A549 (cell line): ENCODE measurements at regions not wholly inside any gene's neighbourhood (a gene's known extent, or its start where the extent isn't known, plus 50 kb on each side); places are given as distances from the start of the nearest gene placed in this dataset.

ENCODE experiments used
- EP300 ChIP-seq, 2 experiments: fragments of >200 bp; sonication (Bioruptor Twin); formaldehyde crosslinking; IDR thresholded peaks; 2 replicates in 1 of 2; 3 replicates in 1 of 2; pipeline ENCODE4 v1.6.1; 2016 to 2017
- FOXS1 ChIP-seq: fragments of 250-450 bp; sonication (Bioruptor Pico); IDR thresholded peaks from 2 replicates; pipeline ENCODE4 v1.5.0; 2020; ENCODE audit warnings: mild to moderate bottlenecking, moderate library complexity
- KDM1A ChIP-seq: fragments of 200-600 bp; sonication (generic); IDR thresholded peaks from 2 replicates; pipeline ENCODE4 v1.6.1; 2016; ENCODE audit warnings: low read depth, mild to moderate bottlenecking
- TF ChIP-seq, protein P1 (sequence below): fragments of >200 bp; sonication (Bioruptor Twin); formaldehyde crosslinking; IDR thresholded peaks from 3 replicates; pipeline ENCODE4 v1.5.1; 2016

DNA sequence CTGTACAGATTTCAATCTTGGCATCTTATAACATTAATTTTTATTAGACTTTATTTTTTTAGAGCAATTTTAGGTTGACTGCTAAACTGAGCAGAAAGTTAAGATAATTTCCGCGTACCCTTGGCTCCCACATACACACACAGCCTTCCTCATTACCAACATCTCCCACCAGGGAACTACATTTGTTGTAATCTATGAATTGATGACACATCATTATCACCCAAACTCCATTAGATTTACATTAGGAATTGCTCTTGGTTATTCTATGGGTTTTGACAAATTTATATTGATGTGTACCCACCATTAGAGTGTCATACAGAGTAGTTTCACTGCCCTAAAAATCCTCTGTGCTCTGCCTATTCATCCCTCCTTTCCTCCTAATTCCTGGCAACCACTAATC, 56.4 kb upstream of the GRIK3 start:
- TF ChIP-seq, protein P1, sequence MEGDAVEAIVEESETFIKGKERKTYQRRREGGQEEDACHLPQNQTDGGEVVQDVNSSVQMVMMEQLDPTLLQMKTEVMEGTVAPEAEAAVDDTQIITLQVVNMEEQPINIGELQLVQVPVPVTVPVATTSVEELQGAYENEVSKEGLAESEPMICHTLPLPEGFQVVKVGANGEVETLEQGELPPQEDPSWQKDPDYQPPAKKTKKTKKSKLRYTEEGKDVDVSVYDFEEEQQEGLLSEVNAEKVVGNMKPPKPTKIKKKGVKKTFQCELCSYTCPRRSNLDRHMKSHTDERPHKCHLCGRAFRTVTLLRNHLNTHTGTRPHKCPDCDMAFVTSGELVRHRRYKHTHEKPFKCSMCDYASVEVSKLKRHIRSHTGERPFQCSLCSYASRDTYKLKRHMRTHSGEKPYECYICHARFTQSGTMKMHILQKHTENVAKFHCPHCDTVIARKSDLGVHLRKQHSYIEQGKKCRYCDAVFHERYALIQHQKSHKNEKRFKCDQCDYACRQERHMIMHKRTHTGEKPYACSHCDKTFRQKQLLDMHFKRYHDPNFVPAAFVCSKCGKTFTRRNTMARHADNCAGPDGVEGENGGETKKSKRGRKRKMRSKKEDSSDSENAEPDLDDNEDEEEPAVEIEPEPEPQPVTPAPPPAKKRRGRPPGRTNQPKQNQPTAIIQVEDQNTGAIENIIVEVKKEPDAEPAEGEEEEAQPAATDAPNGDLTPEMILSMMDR, result no peak
- TF ChIP-seq KDM1A, result no peak
- no peak for TF ChIP-seq EP300 (IDR thresholded peaks at IDR 0.05)
- no peak for TF ChIP-seq FOXS1 (CRISPR knock-in tag)
